ENCODE measurements at regions not wholly inside any gene's neighbourhood (a gene's known extent, or its start where the extent isn't known, plus 50 kb on each side); places are given as distances from the start of the nearest gene placed in this dataset.

DNA sequence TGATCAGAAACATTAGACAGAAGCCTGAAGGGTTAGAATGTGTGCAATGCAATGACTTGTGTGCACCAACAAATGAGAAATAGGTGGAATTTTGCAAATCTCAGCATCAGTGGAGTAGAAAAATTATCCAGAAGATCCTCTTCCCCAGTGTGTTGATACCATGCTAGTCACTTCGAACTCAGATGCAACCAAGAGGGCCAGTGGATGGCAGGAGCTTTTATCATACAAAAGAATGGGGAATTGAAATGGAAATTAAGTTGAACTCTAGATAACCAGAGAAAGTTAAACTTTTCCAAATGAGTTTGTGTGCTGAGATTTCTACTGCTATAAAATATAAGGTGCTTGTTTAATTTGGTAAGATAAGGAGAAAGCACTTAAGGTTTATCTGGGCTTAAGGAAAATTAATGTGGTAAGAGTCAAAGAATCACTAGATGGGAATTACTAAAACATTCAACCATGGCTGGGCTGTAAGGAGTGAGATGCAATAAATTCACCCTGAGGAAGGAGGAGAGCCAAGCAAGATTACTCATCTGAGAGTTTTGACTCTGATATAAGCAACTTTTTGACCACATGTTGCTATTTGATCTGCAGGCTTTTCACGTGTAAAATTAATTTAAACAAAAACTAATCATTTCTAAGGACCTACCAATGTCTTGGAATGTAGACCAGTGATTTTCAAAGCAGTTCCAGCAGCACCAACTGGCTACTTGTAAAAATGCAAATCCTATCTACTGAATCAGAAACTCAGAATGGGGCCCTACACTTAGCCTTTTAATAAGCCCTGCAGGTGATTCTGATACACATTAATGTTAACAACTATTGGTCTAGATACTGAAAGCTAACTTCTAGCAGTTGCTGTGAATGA, 113.2 kb downstream of the CDC14C start:
- Histone ChIP-seq H3K27ac (ENCODE audit: low read depth, low read length) (no peak overlapping the region), H3K27me3 (ENCODE audit: insufficient read depth, low read length) (no peaks in the 10 kb centered on the region), H3K9me2 (ENCODE audit: insufficient read depth) (no peaks in the 10 kb centered on the region), H3K9me3 (ENCODE audit: control insufficient read depth in 1 of 2, insufficient read depth in 1 of 2, low read depth in 1 of 2, low read length in 2 of 2) (peaks cover 0 to 11% of the 10 kb centered on the region in 2 experiments; a peak in 2 of 4 replicates), H3K9ac (ENCODE audit: low read length) (no peak overlapping the region), H2AFZ (ENCODE audit: low read depth, low read length, poor library complexity, severe bottlenecking) (no peak overlapping the region), H3K79me2 (ENCODE audit: insufficient read depth, low read length) (no peaks in the 10 kb centered on the region), H3K4me2 (ENCODE audit: low read length) (no peak overlapping the region), H4K20me1 (ENCODE audit: insufficient read depth) (no peaks in the 10 kb centered on the region), H3K36me3 (ENCODE audit: control insufficient read depth in 1 of 2, insufficient read depth in 2 of 2, low read length in 2 of 2) (no peaks in the 10 kb centered on the region), H3K4me1 (ENCODE audit: control insufficient read depth in 1 of 2, insufficient read depth in 2 of 2, low read length in 2 of 2) (no peaks in the 10 kb centered on the region), H3K4me3 (replicated peaks in 1 of 2; ENCODE audit: low read depth in 1 of 2, low read length in 2 of 2) (no peak overlapping the region)
- intact Hi-C loops (cut with micrococcal nuclease): no loop called here
- TF ChIP-seq POLR2A (IDR thresholded peaks at IDR 0.05; ENCODE audit: borderline replicate concordance, extremely low read depth, insufficient read depth, insufficient read length): no peak
- TF ChIP-seq CBX3 (IDR thresholded peaks at IDR 0.05; ENCODE audit: low read depth): no peak
- TF ChIP-seq REST (IDR thresholded peaks at IDR 0.05; ENCODE audit: low read depth): no peak
- no peak for TF ChIP-seq FOSL1 (IDR thresholded peaks at IDR 0.05; ENCODE audit: low read depth)
- no peak for TF ChIP-seq JUND (IDR thresholded peaks at IDR 0.05)
- TF ChIP-seq, protein P1, sequence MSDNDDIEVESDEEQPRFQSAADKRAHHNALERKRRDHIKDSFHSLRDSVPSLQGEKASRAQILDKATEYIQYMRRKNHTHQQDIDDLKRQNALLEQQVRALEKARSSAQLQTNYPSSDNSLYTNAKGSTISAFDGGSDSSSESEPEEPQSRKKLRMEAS (IDR thresholded peaks at IDR 0.05): no peak
- TF ChIP-seq SRF (IDR thresholded peaks at IDR 0.05; ENCODE audit: low read depth): no peak
- TF ChIP-seq SP1 (IDR thresholded peaks at IDR 0.05; ENCODE audit: low read depth): no peak
- TF ChIP-seq ZFX (IDR thresholded peaks at IDR 0.05): no peak
- TF ChIP-seq CEBPB (IDR thresholded peaks at IDR 0.05; ENCODE audit: low read depth): no peak
- TF ChIP-seq TCF7L2 (IDR thresholded peaks at IDR 0.05; ENCODE audit: borderline replicate concordance, extremely low read depth, insufficient read depth, insufficient read length): no peak
- TF ChIP-seq SIN3A (IDR thresholded peaks at IDR 0.05; ENCODE audit: low read depth): no peak
- ChIA-PET RAD21 (ENCODE audit: low non-redundant PET in 1 of 2, low total read pairs in 2 of 2, uncharacterized antibody in 2 of 2, unreplicated experiment in 2 of 2) (no interaction called here), CTCF (no interaction called here), POLR2A (no interaction called here)
- BruUV-seq (replicated peaks): no TSS peak
- DNase-seq (ENCODE audit: low read depth, low spot score) (no peak), ATAC-seq (no peak)
